ENCODE measurements at regions not wholly inside any gene's neighbourhood (a gene's known extent, or its start where the extent isn't known, plus 50 kb on each side); places are given as distances from the start of the nearest gene placed in this dataset.

DNA sequence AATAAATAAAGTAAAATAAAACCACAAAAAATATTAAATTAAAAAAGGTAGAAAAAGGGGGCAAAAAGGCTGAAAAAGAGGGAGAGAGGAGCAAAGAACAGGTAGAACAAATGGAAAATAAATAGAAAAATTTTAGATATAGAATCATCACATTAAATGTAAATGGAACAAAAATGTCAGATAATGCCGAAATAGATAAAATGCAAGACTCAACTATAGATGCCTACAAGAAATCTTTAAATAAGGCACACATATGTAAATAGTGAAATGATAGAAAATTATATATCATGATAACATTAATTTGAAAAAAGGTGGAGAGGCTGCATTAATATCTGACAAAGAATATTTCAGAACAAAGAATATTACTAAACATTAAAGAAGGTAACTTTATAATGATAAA lies 477.1 kb upstream of the SPRY2 start:
- no peak for TF ChIP-seq POLR2A (IDR thresholded peaks at IDR 0.05)
- TF ChIP-seq, protein P1, sequence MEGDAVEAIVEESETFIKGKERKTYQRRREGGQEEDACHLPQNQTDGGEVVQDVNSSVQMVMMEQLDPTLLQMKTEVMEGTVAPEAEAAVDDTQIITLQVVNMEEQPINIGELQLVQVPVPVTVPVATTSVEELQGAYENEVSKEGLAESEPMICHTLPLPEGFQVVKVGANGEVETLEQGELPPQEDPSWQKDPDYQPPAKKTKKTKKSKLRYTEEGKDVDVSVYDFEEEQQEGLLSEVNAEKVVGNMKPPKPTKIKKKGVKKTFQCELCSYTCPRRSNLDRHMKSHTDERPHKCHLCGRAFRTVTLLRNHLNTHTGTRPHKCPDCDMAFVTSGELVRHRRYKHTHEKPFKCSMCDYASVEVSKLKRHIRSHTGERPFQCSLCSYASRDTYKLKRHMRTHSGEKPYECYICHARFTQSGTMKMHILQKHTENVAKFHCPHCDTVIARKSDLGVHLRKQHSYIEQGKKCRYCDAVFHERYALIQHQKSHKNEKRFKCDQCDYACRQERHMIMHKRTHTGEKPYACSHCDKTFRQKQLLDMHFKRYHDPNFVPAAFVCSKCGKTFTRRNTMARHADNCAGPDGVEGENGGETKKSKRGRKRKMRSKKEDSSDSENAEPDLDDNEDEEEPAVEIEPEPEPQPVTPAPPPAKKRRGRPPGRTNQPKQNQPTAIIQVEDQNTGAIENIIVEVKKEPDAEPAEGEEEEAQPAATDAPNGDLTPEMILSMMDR (IDR thresholded peaks at IDR 0.05), result no peak
